ENCODE measurements at regions not wholly inside any gene's neighbourhood (a gene's known extent, or its start where the extent isn't known, plus 50 kb on each side); places are given as distances from the start of the nearest gene placed in this dataset.
"Not testable (repeated sequence)": the region's sequence is repeated elsewhere in the genome, so short reads cannot be mapped to it uniquely, and the experiment has no call there.

DNA sequence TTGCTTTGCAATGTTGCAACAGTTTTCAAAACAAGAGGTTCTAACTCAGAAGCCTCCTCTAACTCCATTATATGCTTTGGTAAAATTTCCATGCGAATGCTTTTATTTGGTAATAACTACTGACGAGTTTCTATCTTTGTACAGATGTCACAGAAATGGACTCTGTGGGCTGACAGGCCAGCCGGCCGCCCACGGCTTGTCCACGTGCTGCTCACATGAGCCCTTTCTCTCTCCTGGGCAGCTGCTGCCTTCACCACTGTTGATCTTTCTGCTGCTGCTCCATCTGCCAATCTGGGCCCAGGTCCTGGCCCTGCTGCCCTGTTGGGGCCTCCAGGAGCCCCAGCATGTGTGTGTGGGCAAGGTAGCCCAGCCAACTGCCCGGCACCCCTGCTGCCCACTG lies 168.2 kb upstream of the TMEM132C start:
- no peak for DNase-seq

DNA sequence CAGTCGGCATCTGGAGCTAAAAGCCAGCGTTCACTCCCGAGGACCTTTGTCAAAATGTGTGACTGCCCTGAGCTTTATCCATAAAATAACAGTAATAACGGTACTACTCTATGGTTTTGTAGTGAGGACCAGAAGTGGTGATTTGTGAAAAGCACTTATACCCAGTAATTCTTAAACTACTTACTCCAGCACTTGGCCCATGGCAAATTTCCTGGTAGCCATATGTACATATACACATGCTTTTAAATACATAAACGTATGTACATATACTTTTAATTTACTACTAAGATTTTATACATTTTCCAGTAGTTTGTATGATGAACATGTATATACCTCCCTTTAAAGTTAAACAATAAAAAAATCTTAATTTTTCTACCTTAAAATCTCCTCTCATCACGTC lies 163.8 kb upstream of the TMEM132C start:
- DNase-seq: no peak

DNA sequence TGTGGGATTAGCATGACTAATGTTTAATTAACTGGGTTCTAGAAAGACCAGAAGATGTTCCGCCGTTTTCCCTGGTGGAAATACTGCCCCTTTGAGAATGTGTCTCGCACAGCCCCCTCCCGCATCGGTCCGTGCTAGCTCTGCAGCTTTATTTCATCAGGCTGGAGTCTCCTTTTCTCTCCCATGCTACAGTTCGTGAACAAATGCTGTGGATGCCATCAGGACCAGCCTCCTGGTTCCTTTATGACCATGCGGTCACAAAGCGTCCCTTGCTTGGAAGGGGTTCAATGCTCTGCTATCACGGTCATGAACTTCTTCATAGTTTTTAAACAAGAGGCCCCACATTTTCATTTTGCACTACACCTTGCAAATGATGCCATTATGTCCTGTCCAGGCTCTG lies 157.7 kb upstream of the TMEM132C start:
- no peak for DNase-seq

DNA sequence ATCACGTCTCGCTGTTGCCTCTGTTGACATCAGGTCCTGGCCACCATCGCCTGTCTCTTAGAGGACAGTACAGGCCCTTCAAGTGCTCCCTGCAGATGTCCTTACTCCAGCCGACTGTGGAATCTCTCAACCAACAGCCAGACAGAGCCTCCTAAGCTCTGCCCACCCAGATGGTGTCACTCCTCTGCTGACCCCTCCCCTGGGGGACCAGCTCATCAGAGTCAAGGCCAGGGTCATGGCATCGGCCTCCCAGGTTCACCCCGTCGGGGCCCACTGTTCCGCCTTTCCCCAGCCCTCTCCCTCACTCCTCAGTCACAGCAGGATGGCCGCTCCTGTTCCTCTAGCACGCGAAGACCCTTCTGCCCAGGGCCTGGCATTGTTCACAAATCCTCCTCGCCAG lies 157.3 kb upstream of the TMEM132C start:
- no peak for DNase-seq

DNA sequence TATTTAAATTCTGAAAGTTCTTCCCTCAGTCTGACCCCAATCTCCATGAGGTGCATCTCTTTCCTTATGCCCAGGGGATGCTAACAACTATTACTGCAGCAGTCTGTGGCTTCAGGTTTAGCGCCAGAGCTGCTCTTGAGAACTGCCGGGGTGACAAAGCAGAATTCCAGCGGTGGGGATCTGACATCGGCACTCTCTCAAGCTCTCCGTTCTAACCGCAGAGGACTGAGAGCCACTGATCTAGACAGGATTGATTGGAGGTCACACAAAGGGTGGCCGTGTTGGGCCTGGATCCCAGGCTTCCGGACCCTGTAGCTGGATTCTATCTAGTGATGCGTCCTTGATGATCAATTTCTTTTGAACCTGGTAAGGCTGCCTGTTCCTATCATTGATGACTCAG lies 155.6 kb upstream of the TMEM132C start:
- DNase-seq: no peak

DNA sequence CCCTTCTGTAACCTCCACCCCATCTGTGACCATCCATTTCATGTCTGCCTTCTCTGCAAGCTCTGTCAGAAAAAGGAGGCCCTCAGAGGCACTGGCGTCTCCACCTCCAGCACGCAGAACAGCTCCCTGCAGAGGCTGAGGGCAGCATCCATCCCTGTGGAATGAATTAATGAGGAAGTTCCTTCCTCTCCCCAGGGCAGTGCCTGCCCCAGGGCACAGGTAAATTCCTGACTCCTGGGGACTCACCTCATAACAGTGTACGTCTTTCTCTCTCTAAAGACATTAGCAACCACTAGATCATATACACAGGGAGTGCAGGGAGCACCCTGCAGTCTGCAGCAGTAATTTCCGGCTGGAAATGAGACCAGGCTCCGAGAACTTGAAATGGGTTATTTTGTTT lies 155.0 kb upstream of the TMEM132C start:
- no peak for DNase-seq

DNA sequence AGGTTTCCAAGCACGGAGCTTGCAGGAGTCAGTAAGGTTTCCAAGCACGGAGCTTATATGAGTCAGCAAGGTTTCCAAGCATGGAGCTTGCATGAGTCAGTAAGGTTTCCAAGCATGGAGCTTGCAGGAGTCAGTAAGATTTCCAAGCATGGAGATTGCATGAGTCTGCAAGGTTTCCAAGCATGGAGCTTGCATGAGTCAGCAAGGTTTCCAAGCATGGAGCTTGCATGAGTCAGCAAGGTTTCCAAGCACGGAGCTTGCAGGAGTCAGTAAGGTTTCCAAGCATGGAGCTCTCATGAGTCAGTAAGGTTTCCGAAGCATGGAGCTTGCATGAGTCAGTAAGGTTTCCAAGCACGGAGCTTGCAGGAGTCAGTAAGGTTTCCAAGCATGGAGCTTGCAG lies 153.7 kb upstream of the TMEM132C start:
- DNase-seq: not testable (repeated sequence)

DNA sequence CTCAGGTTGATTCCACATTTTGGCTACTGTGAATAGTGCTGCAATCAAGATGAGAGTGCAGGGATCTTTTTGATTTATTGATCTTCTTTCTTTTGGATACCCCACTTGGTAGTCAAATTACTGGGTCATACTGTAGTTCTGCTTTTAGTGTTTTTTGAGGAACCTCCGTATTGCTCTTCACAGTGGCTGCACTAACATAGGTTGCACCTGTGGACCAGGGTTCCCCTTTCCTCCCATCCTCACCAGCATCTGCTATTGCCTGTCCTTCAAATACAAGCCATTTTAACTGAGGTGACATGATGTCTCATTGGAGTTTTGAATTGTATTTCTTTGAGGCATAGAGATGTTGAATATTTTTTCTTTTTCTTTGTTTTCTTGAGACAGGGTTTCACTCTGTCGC lies 152.5 kb upstream of the TMEM132C start:
- no peak for DNase-seq

DNA sequence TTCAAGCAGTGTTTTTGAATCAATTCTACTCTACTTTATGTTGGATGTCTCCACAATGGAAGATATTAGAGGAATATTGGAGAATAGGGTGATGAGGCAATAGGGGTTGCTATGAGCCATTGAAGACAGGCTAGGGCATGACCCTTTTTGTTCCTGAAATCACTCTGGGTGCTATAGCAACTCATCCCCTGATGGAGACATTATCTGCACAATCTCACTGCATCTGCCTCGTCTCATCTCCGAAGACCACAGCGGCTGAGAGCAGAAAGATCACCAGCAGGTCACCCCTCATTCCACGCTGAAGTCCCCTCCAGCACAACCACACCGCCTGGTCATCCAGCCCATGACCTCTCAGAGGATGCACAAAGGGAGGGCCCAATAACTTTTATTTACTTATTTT lies 150.4 kb upstream of the TMEM132C start:
- no peak for DNase-seq

DNA sequence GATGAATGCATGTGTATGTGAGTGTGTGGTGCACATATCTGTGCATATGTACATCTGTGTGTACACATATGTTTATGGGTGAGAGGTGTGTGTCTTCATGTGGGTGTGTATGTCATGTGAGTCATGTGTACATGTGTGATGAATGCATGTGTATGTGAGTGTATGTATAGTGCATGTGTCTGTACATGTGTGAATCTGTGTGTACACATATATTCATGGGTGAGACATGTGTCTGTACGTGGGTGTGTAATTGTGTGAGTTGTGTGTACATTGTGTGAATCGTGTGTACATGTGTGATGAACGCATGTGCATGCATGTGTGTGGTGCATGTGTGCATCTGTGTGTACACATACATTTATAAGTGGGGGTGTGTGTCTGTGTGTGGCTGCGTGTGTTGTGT lies 146.9 kb upstream of the TMEM132C start:
- no peak for DNase-seq

DNA sequence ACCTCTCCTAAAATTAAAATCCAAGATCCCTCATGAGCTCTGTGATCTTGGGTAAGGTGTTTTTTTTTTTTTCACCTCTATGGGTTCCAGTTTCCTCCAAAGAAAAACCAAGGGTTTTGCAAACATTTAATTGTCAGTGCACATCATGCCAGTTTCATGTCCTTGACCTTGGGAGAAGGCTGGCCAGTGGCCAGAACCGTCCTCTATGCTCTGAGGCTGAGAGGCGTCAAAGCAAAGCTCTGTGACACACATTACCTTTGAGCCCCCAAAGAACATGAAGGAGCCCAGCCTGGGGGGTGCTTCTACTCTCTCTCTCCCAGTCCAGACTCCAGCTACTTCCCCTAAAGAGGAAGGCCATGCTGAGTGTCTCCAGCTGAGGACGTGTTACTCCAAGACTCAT lies 145.5 kb upstream of the TMEM132C start:
- DNase-seq: no peak

DNA sequence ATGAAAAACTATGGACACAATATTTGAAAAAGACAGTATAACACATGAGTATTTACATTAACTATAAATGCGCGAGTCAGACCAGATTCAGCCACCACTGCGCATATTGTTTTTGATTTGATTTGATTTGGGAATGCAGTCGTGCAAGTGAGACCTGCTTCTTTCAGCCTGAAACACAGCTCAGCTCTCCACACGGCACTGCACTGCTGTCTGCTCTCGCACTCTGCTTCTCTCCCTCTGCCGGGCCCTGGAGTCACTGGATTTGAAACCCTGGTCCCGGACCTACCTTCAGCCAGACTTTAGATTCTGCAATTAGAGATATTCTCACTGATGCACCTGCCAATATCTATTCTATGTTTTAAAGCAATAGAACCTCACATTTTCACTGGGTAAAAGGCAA lies 143.9 kb upstream of the TMEM132C start:
- no peak for DNase-seq

DNA sequence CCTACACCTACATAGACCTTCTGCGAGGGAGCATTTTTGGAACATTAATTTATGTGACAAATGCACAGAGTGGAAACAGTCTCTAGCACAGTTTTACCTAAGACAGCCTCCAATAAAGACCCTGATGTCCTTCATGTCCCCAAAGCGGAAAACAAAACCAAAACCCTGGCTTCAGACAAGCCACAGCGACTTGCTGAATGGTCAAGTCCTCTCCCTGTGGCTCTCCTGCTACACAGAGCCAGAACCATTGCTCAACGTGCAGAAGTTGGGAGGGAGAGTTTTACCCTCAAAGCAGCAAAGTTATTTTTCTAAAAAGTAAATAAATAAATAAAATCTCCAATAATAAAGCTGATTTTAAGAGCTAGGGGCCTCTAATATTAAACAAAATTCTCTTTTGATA lies 135.0 kb upstream of the TMEM132C start:
- no peak for DNase-seq

DNA sequence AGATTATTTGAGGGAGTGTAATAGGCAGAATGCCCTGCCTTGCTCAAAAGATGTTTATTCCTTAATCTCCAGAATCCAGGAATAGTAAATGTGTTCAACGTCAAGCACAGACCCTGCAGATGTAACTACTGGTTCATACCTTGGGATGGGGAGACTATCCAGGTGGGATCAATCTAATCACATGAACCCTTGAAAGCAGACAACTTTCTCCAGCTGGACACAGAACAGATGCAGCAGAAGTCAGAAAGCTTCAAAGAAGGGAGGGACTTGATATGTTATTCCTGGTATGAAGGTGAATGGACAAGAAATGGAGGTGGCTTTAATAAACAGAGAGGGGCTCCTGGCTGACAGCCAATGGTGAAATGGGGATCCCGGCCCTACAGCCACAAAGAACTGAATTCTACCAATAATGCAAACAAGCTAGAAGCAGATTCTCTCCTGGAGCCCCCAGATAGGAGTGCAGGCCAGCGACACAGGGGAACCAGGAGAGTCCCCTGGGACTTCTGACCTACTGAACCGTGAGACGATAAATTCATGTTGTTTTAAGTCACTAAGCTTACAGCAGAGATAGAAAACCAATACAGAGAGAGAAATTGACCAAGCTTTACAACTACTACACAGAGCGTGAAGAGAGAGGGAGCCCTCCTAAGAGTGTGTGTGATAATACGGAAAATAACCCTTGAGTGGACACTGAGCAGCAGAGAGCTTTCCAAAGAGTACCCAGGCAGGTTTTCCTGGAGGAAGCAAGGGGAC lies 133.5 kb upstream of the TMEM132C start:
- DNase-seq: no peak

DNA sequence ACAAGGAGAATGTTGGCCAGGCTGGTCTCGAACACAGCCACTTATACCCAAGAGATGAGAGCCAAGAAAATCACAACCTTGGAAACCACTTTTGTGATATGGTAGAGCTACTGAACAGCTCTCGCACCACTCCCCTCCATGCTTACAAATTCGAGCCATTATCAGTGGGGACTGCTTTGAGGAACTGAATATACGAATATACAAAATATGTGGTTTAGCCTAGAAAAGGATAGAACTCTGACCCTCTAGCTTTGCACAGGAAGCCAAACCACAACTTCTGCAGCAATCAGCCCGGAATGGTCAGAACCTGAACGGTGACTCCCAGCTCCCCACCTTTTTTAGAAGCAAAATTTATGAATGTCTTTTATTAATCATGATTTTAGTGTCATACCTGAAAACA lies 129.8 kb upstream of the TMEM132C start:
- DNase-seq: no peak

DNA sequence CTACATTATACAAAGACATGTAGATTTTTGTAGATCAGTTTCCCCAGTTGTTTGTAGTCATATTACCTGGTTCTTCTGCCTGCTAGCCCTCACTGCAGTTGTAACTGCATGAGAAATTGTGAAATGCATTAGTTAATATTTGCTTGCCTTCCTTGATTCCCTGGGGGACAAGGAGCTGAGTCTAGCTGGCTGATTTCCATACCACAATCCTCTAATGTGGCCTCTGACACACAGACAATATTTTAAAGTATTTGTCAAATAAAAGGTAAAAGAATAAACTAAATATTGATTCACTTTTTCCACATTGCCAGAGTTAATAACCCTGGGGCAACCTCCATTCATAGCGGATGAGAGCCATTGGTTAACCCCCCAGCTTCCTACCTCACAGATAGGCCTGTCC lies 128.8 kb upstream of the TMEM132C start:
- no peak for DNase-seq

DNA sequence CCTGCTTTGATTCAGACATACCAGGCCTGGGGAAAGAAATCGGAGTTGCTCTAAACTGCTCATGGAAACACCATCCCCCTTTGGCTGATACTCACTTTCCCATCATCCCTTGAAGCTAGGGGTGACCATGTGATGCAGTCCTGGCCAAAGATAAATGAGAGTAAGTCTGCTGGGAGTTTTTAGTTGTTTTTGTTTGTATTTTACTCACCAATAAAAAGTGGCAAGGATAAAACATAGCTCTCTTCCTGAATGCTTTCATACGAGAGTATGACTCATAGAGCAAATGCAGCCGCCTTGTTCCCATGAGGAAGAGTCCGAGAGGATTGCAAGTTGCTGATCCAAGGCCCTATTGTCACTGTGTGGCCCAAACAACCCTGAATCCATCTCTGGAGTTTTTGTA lies 126.4 kb upstream of the TMEM132C start:
- DNase-seq: no peak

DNA sequence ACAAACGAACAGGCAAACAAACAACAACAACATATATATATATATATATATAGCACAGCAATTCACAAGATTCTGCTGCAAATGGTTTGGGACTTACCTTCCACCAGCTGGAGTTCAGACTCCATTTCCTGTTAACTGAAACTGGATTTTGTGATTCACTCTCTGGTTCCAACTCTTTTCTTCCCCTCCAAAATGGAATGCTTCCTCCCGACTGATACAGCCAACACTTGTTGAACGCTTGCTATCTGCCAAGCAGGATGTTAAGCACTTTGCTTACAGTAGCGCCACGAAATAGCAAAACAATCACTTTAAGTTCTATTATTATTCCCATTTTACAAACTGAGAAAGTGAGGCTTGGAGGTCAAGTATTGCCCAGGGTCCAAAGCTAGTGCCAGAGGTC lies 116.0 kb upstream of the TMEM132C start:
- no peak for DNase-seq

DNA sequence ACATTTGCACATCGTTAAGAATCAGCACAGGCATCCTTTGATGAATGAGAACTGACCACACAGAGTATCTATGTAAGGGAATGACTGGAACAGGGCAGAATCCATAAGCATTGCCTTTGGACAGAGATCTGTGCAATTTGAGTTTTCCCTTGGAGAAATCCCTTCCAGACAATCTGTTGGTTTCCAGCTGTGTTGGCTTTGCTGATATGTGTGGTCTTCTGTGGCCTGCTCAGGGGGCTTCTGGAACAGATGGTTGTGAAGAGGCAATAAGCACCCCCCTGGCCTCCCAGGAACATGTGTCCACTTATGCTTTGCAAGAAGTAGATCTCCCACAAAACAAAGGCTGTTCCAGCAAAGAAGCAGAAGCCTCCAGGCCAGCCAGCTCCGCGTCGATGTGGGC lies 111.4 kb upstream of the TMEM132C start:
- DNase-seq: no peak

DNA sequence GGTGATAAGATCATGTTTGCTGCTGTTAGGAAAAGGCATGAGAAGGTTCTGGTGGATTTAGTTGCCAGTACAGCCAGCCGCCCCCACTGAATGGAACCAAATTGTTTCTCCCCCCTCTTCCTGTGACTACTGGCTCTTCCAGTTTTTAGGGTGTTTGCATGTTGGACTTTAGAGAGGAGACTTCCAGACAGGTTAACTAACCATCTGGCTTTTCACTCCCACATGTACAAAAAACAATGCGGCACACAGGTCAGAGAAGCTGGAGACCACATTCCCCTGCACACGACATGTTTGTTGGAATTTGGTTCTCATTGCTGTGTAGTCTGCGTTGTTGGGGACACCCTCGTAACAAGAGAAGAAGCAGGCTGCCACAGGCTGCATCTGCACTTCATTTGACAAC lies 103.9 kb upstream of the TMEM132C start:
- DNase-seq: no peak

DNA sequence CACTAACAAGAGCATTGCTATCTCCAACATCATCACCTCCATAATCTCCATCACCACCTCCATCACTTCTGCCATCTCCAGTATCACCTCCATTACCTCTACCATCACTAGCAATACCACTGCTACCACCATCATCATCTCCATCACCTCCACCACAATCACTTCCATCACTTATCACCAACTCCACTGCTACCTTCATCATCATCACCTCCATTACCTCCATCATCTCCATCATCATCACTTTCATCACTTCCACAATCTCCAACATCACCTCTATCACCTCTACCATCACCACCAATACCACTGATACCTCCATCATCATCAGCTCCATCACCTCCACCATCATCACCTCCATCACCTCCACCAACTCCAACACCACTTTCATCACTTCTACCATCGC lies 102.4 kb upstream of the TMEM132C start:
- DNase-seq: no peak

DNA sequence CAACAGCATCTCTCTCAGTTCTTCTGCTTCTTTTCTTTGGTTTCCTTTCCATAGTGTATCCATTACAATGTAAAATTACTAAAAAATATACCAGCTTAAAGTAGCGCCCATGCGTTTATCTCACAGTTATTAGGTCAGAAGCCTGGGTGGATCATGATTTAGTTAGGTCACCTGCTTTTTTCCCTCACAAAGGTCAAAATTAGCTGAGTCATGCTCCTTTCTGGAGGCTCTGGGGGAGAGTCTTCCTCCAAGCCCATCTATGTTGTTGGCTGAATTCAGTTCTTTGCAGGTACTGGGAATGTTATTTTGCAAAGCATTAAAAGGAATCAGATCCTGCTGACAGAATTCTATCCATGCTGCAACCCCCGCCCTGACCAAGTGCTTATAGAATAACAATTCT lies 101.6 kb upstream of the TMEM132C start:
- DNase-seq: no peak

DNA sequence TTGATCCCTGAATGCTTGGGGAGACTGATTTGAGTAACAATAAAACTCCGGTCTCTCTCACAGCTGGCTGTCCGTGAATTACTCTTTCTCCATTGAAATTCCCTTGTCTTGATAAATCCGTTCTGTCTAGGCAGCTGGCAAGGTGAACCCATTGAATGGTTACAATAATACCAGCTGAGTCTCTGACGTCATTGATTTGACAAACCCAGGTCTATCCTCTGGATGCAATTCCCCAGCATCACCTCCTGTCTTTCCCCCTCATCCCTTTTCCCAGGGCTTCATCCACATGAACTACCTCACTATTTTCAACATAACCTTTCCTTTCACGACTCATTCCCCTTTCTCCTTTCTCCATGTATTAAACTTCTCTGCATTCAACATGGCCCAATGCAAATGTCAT lies 98.7 kb upstream of the TMEM132C start:
- no peak for DNase-seq

DNA sequence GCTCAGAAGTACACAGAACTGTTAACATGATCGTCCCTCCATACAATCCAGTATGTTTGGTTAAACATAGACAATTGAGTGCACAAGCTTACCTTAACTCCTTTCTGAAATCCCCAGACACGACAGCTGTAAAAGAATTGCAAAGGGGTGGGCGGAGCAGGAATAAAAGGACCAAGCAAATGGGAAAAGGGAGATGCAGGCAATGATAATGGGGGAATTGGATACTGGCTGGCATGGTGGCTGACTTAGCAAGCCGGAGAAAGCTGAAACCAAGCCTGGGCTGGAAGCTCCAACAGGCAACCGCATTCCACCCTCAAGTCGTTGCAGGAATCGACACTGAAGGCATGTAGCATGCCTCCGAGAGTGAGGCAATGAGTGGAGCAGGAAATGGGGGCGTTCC lies 96.8 kb upstream of the TMEM132C start:
- DNase-seq: no peak

DNA sequence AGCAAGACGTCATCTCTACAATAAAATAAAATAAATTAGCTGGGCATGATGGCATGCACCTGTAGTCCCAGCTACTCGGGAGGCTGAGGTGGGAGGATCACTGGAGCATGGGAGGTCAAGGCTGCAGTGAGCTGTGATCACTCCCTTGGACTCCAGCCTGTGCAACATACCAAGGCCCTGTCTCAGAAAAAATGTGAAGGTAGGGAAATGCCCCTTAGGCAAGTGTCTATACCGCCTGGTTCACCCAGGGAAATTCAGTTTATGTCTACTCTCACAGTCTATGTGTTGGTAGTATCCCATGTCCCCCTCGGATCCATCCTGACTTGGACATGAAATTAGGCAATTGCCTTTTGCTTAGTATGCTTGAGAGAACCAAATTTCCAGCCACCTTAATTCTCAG lies 88.4 kb upstream of the TMEM132C start:
- DNase-seq: no peak

DNA sequence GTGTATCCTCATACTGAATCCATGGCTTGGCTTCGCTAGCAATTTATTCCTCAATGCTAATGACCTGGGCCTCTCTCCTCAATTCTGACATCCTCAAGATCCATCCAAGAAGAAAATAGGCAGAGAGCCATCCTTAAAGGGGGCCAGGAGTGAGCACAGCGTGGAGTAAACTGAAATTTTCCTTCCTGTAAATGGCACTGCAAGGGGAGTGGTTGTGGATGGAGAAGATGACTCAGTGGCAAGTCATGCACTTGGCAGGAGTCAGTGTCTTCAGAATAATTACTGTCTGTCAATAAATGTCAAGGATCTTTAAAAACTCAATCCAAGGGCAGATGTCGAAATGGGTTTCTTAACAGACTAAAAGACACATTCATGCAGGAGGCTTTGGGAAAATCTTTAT lies 88.0 kb upstream of the TMEM132C start:
- no peak for DNase-seq
